ENCODE measurements at regions not wholly inside any gene's neighbourhood (a gene's known extent, or its start where the extent isn't known, plus 50 kb on each side); places are given as distances from the start of the nearest gene placed in this dataset.

- TF ChIP-seq CTCF (IDR thresholded peaks at IDR 0.05; ENCODE audit: low read depth, low read length), result no peak
- H3K4me3 ChIP-seq (replicated peaks in 1 of 2; ENCODE audit: low read depth in 2 of 2, low read length in 2 of 2), result no peak overlapping the region
- DNase-seq (ENCODE audit: low read depth in 2 of 2), result peak; percentile 56 to 78
Measured at GRCh38 chr2:175837046-175837445, 165.0 kb downstream of the LNPK start.

GRCh38 chr2:175836361-175836760, 165.7 kb downstream of the LNPK start:
- peak in 1 of 2 donors; percentile 22 for DNase-seq (ENCODE audit: low read depth in 2 of 2)
- no peak overlapping the region for H3K4me3 ChIP-seq (replicated peaks in 1 of 2; ENCODE audit: low read depth in 2 of 2, low read length in 2 of 2)
- no peak for TF ChIP-seq CTCF (IDR thresholded peaks at IDR 0.05; ENCODE audit: low read depth, low read length)

GRCh38 chr2:175834477-175834876, 167.6 kb downstream of the LNPK start:
- no peak for TF ChIP-seq CTCF (IDR thresholded peaks at IDR 0.05; ENCODE audit: low read depth, low read length)
- H3K4me3 ChIP-seq (replicated peaks in 1 of 2; ENCODE audit: low read depth in 2 of 2, low read length in 2 of 2), result no peak overlapping the region
- DNase-seq (ENCODE audit: low read depth in 2 of 2), result no peak

- H3K4me3 ChIP-seq (replicated peaks in 1 of 2; ENCODE audit: low read depth in 2 of 2, low read length in 2 of 2), result no peak overlapping the region
- no peak for DNase-seq (ENCODE audit: low read depth in 2 of 2)
- no peak for TF ChIP-seq CTCF (IDR thresholded peaks at IDR 0.05; ENCODE audit: low read depth, low read length)
Measured at GRCh38 chr2:175832866-175833265, 169.2 kb downstream of the LNPK start.

- no peak for TF ChIP-seq CTCF (IDR thresholded peaks at IDR 0.05; ENCODE audit: low read depth, low read length)
- no peak overlapping the region for H3K4me3 ChIP-seq (replicated peaks in 1 of 2; ENCODE audit: low read depth in 2 of 2, low read length in 2 of 2)
- no peak for DNase-seq (ENCODE audit: low read depth in 2 of 2)
Measured at GRCh38 chr2:175829741-175830140, 172.3 kb downstream of the LNPK start.

GRCh38 chr2:175827856-175828255, 174.2 kb downstream of the LNPK start:
- TF ChIP-seq CTCF (IDR thresholded peaks at IDR 0.05; ENCODE audit: low read depth, low read length), result no peak
- H3K4me3 ChIP-seq (replicated peaks in 1 of 2; ENCODE audit: low read depth in 2 of 2, low read length in 2 of 2), result no peak overlapping the region
- no peak for DNase-seq (ENCODE audit: low read depth in 2 of 2)

GRCh38 chr2:175824243-175824642, 177.8 kb downstream of the LNPK start:
- no peak for DNase-seq (ENCODE audit: low read depth in 2 of 2)

More at GRCh38 chr2:175824243-175824642, 177.8 kb downstream of the LNPK start:
- no peak for TF ChIP-seq CTCF (IDR thresholded peaks at IDR 0.05; ENCODE audit: low read depth, low read length)
- H3K4me3 ChIP-seq (replicated peaks in 1 of 2; ENCODE audit: low read depth in 2 of 2, low read length in 2 of 2), result no peak overlapping the region

Data from cardiac fibroblast (primary cell).